Astrocyte (in vitro differentiated cells and primary cell): ENCODE measurements at regions not wholly inside any gene's neighbourhood (a gene's known extent, or its start where the extent isn't known, plus 50 kb on each side); places are given as distances from the start of the nearest gene placed in this dataset.

Experiments
- DNase-seq: peaks from one replicate; pipeline ENCODE4 v3.0.0-alpha.2; 2010; ENCODE audit warnings: low read depth
- FAIRE-seq: peaks from 2 replicates; lab custom pipeline; 2011; peaks lifted over from hg19 to GRCh38; lab: Jason Lieb, UNC
- H2AFZ ChIP-seq: 2 replicates; pipeline ENCODE4 v1.6.0; 2012; ENCODE audit warnings: low read depth, low read length, inconsistent platforms
- H3K27ac ChIP-seq: 2 replicates; pipeline ENCODE4 v1.5.1; 2011; ENCODE audit warnings: low read depth, low read length, inconsistent platforms
- H3K27me3 ChIP-seq: 2 replicates; pipeline ENCODE4 v1.6.0; 2011; ENCODE audit warnings: low read length, inconsistent platforms; ENCODE audit not compliant: insufficient read depth
- H3K36me3 ChIP-seq: 2 replicates; pipeline ENCODE4 v1.5.1; 2011; ENCODE audit warnings: low read length, inconsistent platforms; ENCODE audit not compliant: insufficient read depth
- H3K4me1 ChIP-seq: 2 replicates; pipeline ENCODE4 v1.5.1; 2011; ENCODE audit warnings: low read length, inconsistent platforms; ENCODE audit not compliant: insufficient read depth
- H3K4me2 ChIP-seq: 2 replicates; pipeline ENCODE4 v1.6.0; 2012; ENCODE audit warnings: low read length, inconsistent platforms
- H3K4me3 ChIP-seq: 2 replicates; pipeline ENCODE4 v1.5.1; 2011; ENCODE audit warnings: low read depth, mild to moderate bottlenecking, low read length, inconsistent platforms; ENCODE audit not compliant: insufficient read depth
- H3K79me2 ChIP-seq: 2 replicates; pipeline ENCODE4 v1.6.0; 2012; ENCODE audit warnings: mild to moderate bottlenecking, low read length, inconsistent platforms; ENCODE audit not compliant: insufficient read depth
- H3K9ac ChIP-seq: 2 replicates; pipeline ENCODE4 v1.6.0; 2012; ENCODE audit warnings: mild to moderate bottlenecking, low read length, inconsistent platforms
- H3K9me3 ChIP-seq: 2 replicates; pipeline ENCODE4 v1.5.1; 2012; ENCODE audit warnings: low read depth, mild to moderate bottlenecking, low read length, inconsistent platforms; ENCODE audit not compliant: insufficient read depth
- H4K20me1 ChIP-seq: 2 replicates; pipeline ENCODE4 v1.6.0; 2012; ENCODE audit warnings: low read length, inconsistent platforms; ENCODE audit not compliant: insufficient read depth
- H3K27ac Mint-ChIP-seq: one replicate; pipeline ENCODE4 v1.8.0; 2021; ENCODE audit warnings: mild to moderate bottlenecking, mixed read lengths; ENCODE audit not compliant: unreplicated experiment
- H3K27me3 Mint-ChIP-seq: one replicate; pipeline ENCODE4 v1.8.0; 2021; ENCODE audit warnings: low read depth, mixed read lengths; ENCODE audit not compliant: unreplicated experiment
- H3K36me3 Mint-ChIP-seq: one replicate; pipeline ENCODE4 v1.8.0; 2021; ENCODE audit warnings: low read depth, mixed read lengths; ENCODE audit not compliant: unreplicated experiment
- H3K4me1 Mint-ChIP-seq: one replicate; pipeline ENCODE4 v1.8.0; 2021; ENCODE audit warnings: low read depth, mixed read lengths; ENCODE audit not compliant: unreplicated experiment
- H3K4me3 Mint-ChIP-seq: one replicate; pipeline ENCODE4 v1.8.0; 2021; ENCODE audit warnings: mild to moderate bottlenecking, moderate library complexity, mixed read lengths; ENCODE audit not compliant: unreplicated experiment
- H3K9me3 Mint-ChIP-seq: one replicate; pipeline ENCODE4 v1.8.0; 2021; ENCODE audit warnings: mild to moderate bottlenecking, mixed read lengths; ENCODE audit not compliant: unreplicated experiment
- EZH2 ChIP-seq: IDR thresholded peaks from 2 replicates; pipeline ENCODE4 v1.6.1; 2012; ENCODE audit warnings: mild to moderate bottlenecking, low read length, inconsistent platforms; ENCODE audit not compliant: insufficient read depth
- TF ChIP-seq, protein P1 (sequence below): IDR thresholded peaks from 2 replicates; pipeline ENCODE4 v1.5.1; 2011; ENCODE audit warnings: low read depth, mild to moderate bottlenecking, inconsistent platforms, low read length, moderate library complexity; ENCODE audit not compliant: insufficient read depth

DNA sequence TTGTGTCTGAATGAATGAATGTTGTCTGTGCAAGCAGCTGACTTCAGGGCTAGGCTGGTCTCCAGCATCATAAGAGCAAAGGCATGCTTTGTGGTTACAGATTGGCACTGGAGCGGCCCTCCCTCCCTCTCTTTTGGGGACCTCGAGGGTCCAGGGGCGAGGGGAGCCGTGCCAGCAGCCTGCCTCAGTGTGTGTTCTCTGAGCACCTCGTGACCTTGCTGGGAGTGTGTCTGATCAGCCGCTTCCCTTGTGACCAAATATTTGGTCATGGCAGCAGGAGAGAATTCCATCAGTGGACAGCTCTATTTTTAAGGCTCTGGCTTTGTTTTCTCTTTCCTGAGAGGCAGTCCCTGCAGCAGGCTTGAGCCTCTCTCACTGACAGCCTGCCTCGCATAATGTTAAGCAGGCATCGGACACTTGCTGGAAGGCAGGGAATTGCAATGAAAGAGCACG lies 329.7 kb downstream of the UQCRFS1 start:
- H3K79me2 ChIP-seq = no peaks in the 10 kb centered on the region
- H3K4me3 ChIP-seq = no peak overlapping the region
- H3K27me3 Mint-ChIP-seq = peaks cover 30% of the 10 kb centered on the region
- H3K4me1 Mint-ChIP-seq = peaks cover 7% of the 10 kb centered on the region
- no peak overlapping the region for H3K27ac Mint-ChIP-seq
- H3K36me3 Mint-ChIP-seq = no peaks in the 10 kb centered on the region
- no peaks in the 10 kb centered on the region for H3K4me1 ChIP-seq
- peaks cover 3% of the 10 kb centered on the region for H3K9me3 ChIP-seq
- no peaks in the 10 kb centered on the region for H3K9me3 Mint-ChIP-seq
- no peak overlapping the region for H3K4me3 Mint-ChIP-seq
- DNase-seq (no peak), FAIRE-seq (no peak)
- no peak overlapping the region for H2AFZ ChIP-seq
- no peak overlapping the region for H3K9ac ChIP-seq
- no peak for TF ChIP-seq EZH2
- TF ChIP-seq, protein P1, sequence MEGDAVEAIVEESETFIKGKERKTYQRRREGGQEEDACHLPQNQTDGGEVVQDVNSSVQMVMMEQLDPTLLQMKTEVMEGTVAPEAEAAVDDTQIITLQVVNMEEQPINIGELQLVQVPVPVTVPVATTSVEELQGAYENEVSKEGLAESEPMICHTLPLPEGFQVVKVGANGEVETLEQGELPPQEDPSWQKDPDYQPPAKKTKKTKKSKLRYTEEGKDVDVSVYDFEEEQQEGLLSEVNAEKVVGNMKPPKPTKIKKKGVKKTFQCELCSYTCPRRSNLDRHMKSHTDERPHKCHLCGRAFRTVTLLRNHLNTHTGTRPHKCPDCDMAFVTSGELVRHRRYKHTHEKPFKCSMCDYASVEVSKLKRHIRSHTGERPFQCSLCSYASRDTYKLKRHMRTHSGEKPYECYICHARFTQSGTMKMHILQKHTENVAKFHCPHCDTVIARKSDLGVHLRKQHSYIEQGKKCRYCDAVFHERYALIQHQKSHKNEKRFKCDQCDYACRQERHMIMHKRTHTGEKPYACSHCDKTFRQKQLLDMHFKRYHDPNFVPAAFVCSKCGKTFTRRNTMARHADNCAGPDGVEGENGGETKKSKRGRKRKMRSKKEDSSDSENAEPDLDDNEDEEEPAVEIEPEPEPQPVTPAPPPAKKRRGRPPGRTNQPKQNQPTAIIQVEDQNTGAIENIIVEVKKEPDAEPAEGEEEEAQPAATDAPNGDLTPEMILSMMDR = no peak
- no peak overlapping the region for H3K27ac ChIP-seq
- no peak overlapping the region for H3K4me2 ChIP-seq
- H3K36me3 ChIP-seq = no peaks in the 10 kb centered on the region
- no peaks in the 10 kb centered on the region for H3K27me3 ChIP-seq
- H4K20me1 ChIP-seq = no peaks in the 10 kb centered on the region

DNA sequence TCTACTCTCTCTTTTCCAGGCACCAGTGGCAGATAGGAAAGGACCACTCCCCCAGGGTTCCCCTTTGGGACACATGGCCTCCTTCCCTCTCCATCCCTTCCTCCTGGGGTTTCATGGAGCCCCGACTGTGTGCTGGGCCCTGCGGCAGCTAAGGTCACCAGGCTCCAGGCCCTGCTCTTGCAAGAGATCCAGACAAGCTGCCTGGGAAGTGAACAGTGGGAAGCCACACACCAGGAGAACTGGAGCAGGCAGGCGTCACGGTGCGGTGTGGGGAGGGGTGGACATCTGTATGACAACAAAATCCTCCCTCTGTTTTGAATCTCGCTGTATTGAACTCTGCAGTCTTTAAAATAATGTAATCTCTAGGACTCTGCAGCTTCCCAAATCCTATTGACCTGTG lies 330.1 kb downstream of the UQCRFS1 start:
- H3K4me1 Mint-ChIP-seq = peaks cover 7% of the 10 kb centered on the region
- H4K20me1 ChIP-seq = no peaks in the 10 kb centered on the region
- FAIRE-seq (no peak), DNase-seq (no peak)
- peaks cover 32% of the 10 kb centered on the region for H3K27me3 Mint-ChIP-seq
- no peak overlapping the region for H3K4me3 Mint-ChIP-seq
- no peak overlapping the region for H3K27ac Mint-ChIP-seq
- H3K4me3 ChIP-seq = no peak overlapping the region
- no peak for TF ChIP-seq EZH2
- TF ChIP-seq, protein P1 = no peak
- H3K9me3 ChIP-seq = peaks cover 3% of the 10 kb centered on the region
- H3K4me1 ChIP-seq = no peaks in the 10 kb centered on the region
- H3K9ac ChIP-seq = no peak overlapping the region
- no peaks in the 10 kb centered on the region for H3K36me3 ChIP-seq
- H3K4me2 ChIP-seq = no peak overlapping the region
- H3K27ac ChIP-seq = no peak overlapping the region
- no peak overlapping the region for H2AFZ ChIP-seq
- H3K27me3 ChIP-seq = no peaks in the 10 kb centered on the region
- no peaks in the 10 kb centered on the region for H3K36me3 Mint-ChIP-seq
- H3K9me3 Mint-ChIP-seq = no peaks in the 10 kb centered on the region
- no peaks in the 10 kb centered on the region for H3K79me2 ChIP-seq

DNA sequence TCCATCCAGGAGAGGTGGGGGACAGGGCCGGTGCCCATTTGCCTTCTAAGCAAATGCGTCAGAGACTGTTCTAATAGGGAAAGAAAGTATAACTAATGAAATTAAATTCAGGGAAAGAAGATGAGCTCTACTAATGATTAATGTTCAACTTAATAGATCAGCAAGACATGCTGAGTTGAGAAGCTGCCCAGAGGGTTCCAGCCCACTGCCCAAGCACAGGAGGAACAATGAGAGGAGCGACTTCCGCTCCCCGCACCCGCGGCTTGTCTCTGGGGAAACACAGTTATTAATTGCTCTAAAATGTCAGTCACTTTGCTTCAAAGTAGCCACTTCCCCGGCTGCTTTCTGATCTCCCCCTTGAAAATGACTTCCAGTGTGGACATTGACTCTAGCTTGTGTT lies 331.3 kb downstream of the UQCRFS1 start:
- H3K4me3 ChIP-seq = no peak overlapping the region
- no peak for DNase-seq
- no peaks in the 10 kb centered on the region for H3K79me2 ChIP-seq
- no peaks in the 10 kb centered on the region for H3K4me1 ChIP-seq
- no peak for FAIRE-seq
- H3K4me2 ChIP-seq = no peak overlapping the region
- no peaks in the 10 kb centered on the region for H3K36me3 ChIP-seq
- Mint-ChIP-seq H3K27ac (no peak overlapping the region), H3K36me3 (no peaks in the 10 kb centered on the region), H3K27me3 (peaks cover 37% of the 10 kb centered on the region), H3K4me1 (peaks cover 7% of the 10 kb centered on the region), H3K4me3 (no peak overlapping the region), H3K9me3 (no peaks in the 10 kb centered on the region)
- H3K27me3 ChIP-seq = no peaks in the 10 kb centered on the region
- H3K9ac ChIP-seq = no peak overlapping the region
- H3K9me3 ChIP-seq = peaks cover 3% of the 10 kb centered on the region
- no peak overlapping the region for H3K27ac ChIP-seq
- H4K20me1 ChIP-seq = no peaks in the 10 kb centered on the region
- no peak overlapping the region for H2AFZ ChIP-seq
- TF ChIP-seq EZH2 = no peak
- TF ChIP-seq, protein P1 = no peak
